ENCODE measurements at regions not wholly inside any gene's neighbourhood (a gene's known extent, or its start where the extent isn't known, plus 50 kb on each side); places are given as distances from the start of the nearest gene placed in this dataset.
"Not testable (repeated sequence)": the region's sequence is repeated elsewhere in the genome, so short reads cannot be mapped to it uniquely, and the experiment has no call there.

GRCh38 chr4:177494791-177495190, 52.6 kb upstream of the AGA start:
- WGBS, 3 donors, result 86 to 96% (median 89%) methylated on average over 2 of the region's 2 CpGs

GRCh38 chr4:177495626-177496025, 53.4 kb upstream of the AGA start:
- 95 to 97% (median 95%) methylated on average over 17 to 25 of the region's 27 CpGs for WGBS, 3 donors
- H3K27ac ChIP-seq (ENCODE audit: low read depth, low read length), result not testable (repeated sequence)

More at GRCh38 chr4:177494791-177495190, 52.6 kb upstream of the AGA start:
- no peak overlapping the region for H3K27ac ChIP-seq (ENCODE audit: low read depth, low read length)

DNA sequence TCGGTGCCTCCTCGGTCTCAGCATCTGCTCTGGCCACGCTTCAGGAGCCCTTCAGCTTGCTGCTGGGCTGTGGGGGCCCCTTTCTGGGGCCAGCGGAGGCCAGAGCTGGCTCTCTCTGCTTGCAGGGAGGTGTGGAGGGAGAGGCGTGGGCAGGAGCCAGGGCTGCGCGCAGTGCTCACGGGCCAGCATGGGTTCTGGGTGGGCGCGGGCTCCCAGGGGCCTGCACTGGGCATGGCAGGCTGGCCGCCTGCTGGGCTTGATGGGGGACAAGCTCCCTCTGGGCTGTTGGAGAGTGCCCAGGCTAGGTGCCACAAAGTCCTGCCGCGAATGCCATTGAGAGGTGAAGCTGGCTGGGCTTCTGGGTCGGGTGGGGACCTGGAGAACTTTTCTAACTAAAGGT, 57.3 kb upstream of the AGA start:
- WGBS, 3 donors, result 88 to 96% (median 91%) methylated on average over 14 of the region's 14 CpGs
- H3K27ac ChIP-seq (ENCODE audit: low read depth, low read length), result no peak overlapping the region

- H3K27ac ChIP-seq (ENCODE audit: low read depth, low read length), result no peak overlapping the region
- WGBS, 3 donors, result 96 to 97% (median 97%) methylated on average over 9 of the region's 9 CpGs
Measured at GRCh38 chr4:177505171-177505615, 63.0 kb upstream of the AGA start.

- 91 to 96% (median 93%) methylated on average over 6 of the region's 6 CpGs for WGBS, 3 donors
- H3K27ac ChIP-seq (ENCODE audit: low read depth, low read length), result no peak overlapping the region
Measured at GRCh38 chr4:177508662-177509061, 66.4 kb upstream of the AGA start.

GRCh38 chr4:177509226-177509745, 67.0 kb upstream of the AGA start:
- WGBS, 3 donors, result 58 to 78% (median 59%) methylated on average over 2 of the region's 2 CpGs
- H3K27ac ChIP-seq (ENCODE audit: low read depth, low read length), result no peak overlapping the region

- no peak overlapping the region for H3K27ac ChIP-seq (ENCODE audit: low read depth, low read length)
- WGBS, 3 donors, result 64 to 86% (median 84%) methylated on average over 3 of the region's 3 CpGs
Measured at GRCh38 chr4:177511611-177512010, 69.4 kb upstream of the AGA start.

- H3K27ac ChIP-seq (ENCODE audit: low read depth, low read length), result no peak overlapping the region
Measured at GRCh38 chr4:177512646-177513045, 70.4 kb upstream of the AGA start.

GRCh38 chr4:177517862-177518261, 75.6 kb upstream of the AGA start:
- H3K27ac ChIP-seq (ENCODE audit: low read depth, low read length), result no peak overlapping the region
- WGBS, 3 donors, result 87 to 91% (median 88%) methylated on average over 2 of the region's 2 CpGs

DNA sequence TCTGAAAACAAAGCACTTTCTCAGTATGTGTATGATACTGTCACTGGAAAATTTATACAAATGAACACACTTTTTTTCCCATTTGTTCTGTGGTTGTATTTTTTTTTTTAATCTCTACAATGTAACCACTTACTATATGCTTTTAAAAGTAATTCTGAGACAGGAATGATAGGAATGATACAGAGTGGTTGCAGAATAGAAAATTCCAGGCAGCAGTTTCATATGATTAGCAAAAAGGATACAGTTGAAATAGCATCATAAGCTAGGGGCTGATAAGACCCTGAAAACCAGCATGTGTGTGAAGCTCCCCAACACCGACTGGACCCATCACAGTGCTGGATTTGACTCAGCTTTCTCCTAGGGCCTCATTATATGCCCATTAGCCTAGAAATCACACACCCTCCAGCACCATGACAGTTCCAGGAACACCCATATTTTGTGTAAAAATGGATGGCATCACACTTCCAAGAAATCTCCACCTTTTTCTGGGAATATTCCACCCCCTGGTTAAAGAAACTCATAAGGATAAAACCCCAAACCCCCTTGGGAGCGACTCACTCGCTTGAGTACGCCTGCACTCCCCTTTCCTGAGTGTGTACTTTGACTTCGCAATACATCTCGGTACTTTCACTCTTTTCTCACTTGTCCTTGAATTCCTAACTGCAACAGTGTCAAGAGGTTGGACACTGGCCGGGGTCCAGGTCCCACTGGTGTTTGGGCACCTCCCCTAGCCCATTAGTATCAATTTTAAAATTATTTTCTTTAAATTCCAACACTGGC, 77.4 kb upstream of the AGA start:
- H3K27ac ChIP-seq (ENCODE audit: low read depth, low read length), result no peak overlapping the region
- WGBS, 3 donors, result 90 to 93% (median 91%) methylated on average over 7 of the region's 7 CpGs

GRCh38 chr4:177528620-177529019, 86.4 kb upstream of the AGA start:
- H3K27ac ChIP-seq (ENCODE audit: low read depth, low read length), result no peak overlapping the region
- WGBS, 3 donors, result 88 to 92% (median 88%) methylated on average over 5 of the region's 5 CpGs

DNA sequence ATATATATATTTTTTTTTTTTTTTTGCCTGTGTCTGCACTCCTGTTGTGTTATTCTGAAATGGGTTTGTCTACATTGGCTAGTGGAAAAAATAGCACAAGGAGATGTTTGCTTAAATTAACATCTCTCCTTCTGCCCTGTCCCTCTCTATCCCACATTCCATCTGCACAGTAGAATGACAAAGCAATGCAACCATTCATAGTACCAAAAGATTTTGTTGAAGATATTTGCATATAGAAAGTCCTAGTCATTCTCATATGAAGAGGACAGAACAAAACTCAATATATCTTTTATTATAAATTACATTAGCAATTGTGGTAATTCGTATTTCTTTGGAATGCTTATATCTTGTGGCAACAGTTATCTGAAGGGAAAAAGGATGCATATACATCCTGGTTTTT, 88.3 kb upstream of the AGA start:
- WGBS, 3 donors, result 94 to 97% (median 95%) methylated on average over 1 of the region's 1 CpG
- H3K27ac ChIP-seq (ENCODE audit: low read depth, low read length), result no peak overlapping the region

GRCh38 chr4:177532358-177532757, 90.1 kb upstream of the AGA start:
- 61 to 81% (median 77%) methylated on average over 2 of the region's 2 CpGs for WGBS, 3 donors
- H3K27ac ChIP-seq (ENCODE audit: low read depth, low read length), result no peak overlapping the region

GRCh38 chr4:177534841-177535240, 92.6 kb upstream of the AGA start:
- H3K27ac ChIP-seq (ENCODE audit: low read depth, low read length), result not testable (repeated sequence)
- WGBS, 3 donors, result 60 to 77% (median 68%) methylated on average over 3 of the region's 3 CpGs

GRCh38 chr4:177546745-177547144, 104.5 kb upstream of the AGA start:
- H3K27ac ChIP-seq (ENCODE audit: low read depth, low read length), result no peak overlapping the region

DNA sequence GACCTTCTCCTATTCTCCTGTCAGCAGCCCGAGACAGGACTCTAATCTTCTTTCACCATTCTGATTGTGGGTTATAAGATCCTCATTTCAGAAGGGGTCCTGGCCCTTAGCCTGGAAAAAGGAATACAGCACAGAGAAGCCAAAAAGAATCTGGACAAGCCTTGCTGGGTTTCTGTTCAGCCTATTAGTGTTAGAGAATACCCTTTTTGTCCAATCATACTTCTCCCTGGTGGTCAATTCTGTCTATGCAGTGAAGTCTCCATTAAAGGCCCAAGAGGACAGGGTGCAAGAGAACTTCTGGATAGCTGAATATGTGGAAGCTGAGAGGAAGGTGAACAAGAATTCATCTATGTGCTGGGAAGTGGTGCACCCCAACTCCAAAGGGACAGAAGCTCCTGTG, 105.7 kb upstream of the AGA start:
- no peak overlapping the region for H3K27ac ChIP-seq (ENCODE audit: low read depth, low read length)
- 69 to 84% (median 69%) methylated on average over 1 of the region's 1 CpG for WGBS, 3 donors

GRCh38 chr4:177555007-177555574, 112.9 kb upstream of the AGA start:
- WGBS, 3 donors, result 14 to 25% (median 20%) methylated on average over 2 of the region's 2 CpGs
- H3K27ac ChIP-seq (ENCODE audit: low read depth, low read length), result no peak overlapping the region

DNA sequence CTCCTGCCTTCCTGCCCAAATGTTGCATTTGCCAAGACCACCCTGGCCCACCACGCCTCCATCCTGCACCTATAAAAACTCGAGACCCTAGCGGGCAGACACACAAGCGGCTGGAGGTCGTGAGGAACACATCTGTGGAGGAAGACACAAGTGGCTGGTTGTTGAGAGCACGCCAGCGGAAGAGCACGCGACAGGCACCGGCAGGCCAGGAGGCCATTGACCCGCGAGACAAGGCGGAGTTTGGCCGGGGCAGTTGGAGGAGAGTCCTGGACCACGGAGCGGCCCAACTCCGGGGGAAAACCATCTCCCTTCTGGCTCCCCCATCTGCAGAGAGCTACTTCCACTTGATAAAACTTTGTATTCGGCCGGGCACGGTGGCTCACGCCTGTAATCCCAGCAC, 115.2 kb upstream of the AGA start:
- 95 to 98% (median 96%) methylated on average over 21 of the region's 21 CpGs for WGBS, 3 donors
- no peak overlapping the region for H3K27ac ChIP-seq (ENCODE audit: low read depth, low read length)

- no peak overlapping the region for H3K27ac ChIP-seq (ENCODE audit: low read depth, low read length)
- 79 to 85% (median 84%) methylated on average over 3 of the region's 3 CpGs for WGBS, 3 donors
Measured at GRCh38 chr4:177558995-177559394, 116.8 kb upstream of the AGA start.

GRCh38 chr4:177562163-177562562, 119.9 kb upstream of the AGA start:
- H3K27ac ChIP-seq (ENCODE audit: low read depth, low read length), result no peak overlapping the region
- 87 to 91% (median 90%) methylated on average over 4 of the region's 4 CpGs for WGBS, 3 donors
